Hepatocyte (in vitro differentiated cells): ENCODE measurements at regions not wholly inside any gene's neighbourhood (a gene's known extent, or its start where the extent isn't known, plus 50 kb on each side); places are given as distances from the start of the nearest gene placed in this dataset.

Source experiments
- EZH2 ChIP-seq: fragments of 200-600 bp; sonication (generic); IDR thresholded peaks from 2 replicates; pipeline ENCODE4 v1.6.1; 2016; ENCODE audit warnings: antibody characterized with exemption, mild to moderate bottlenecking, borderline replicate concordance
- EZH2phosphoT487 ChIP-seq: fragments of 200-600 bp; sonication (generic); IDR thresholded peaks from one replicate; pipeline ENCODE4 v1.6.1; 2018; ENCODE audit warnings: antibody characterized with exemption, mild to moderate bottlenecking, low read depth, moderate library complexity; ENCODE audit not compliant: unreplicated experiment, severe bottlenecking
- TF ChIP-seq, protein P1 (sequence below): fragments of 200-600 bp; sonication (generic); IDR thresholded peaks from 2 replicates; pipeline ENCODE4 v1.5.1; 2016; ENCODE audit warnings: antibody characterized with exemption, mild to moderate bottlenecking; ENCODE audit not compliant: poor library complexity

DNA sequence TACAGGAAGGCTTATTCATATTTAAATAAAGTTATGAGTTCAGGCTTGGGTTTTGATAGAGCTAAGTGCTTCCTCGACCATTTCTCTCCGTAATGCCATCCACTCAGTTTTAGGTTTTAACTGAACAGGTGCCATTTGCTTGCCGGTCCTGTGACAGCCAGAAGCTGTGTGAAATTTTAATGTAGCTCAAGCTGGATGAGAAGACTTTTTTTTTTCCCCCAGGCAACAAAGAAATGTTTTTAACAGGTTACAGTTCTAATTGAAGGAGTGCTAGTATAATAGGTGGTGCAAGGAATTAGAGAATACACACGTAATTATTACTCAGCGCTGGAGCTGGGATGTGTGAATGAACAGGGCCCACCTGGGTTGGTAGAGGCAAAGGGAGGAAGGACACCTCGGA, 502.3 kb downstream of the AACS start:
- TF ChIP-seq, protein P1, sequence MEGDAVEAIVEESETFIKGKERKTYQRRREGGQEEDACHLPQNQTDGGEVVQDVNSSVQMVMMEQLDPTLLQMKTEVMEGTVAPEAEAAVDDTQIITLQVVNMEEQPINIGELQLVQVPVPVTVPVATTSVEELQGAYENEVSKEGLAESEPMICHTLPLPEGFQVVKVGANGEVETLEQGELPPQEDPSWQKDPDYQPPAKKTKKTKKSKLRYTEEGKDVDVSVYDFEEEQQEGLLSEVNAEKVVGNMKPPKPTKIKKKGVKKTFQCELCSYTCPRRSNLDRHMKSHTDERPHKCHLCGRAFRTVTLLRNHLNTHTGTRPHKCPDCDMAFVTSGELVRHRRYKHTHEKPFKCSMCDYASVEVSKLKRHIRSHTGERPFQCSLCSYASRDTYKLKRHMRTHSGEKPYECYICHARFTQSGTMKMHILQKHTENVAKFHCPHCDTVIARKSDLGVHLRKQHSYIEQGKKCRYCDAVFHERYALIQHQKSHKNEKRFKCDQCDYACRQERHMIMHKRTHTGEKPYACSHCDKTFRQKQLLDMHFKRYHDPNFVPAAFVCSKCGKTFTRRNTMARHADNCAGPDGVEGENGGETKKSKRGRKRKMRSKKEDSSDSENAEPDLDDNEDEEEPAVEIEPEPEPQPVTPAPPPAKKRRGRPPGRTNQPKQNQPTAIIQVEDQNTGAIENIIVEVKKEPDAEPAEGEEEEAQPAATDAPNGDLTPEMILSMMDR: no peak
- TF ChIP-seq EZH2 (no peak), EZH2phosphoT487 (no peak)
